CD14-positive monocyte (primary cell): ENCODE measurements at regions not wholly inside any gene's neighbourhood (a gene's known extent, or its start where the extent isn't known, plus 50 kb on each side); places are given as distances from the start of the nearest gene placed in this dataset.
"Not testable (repeated sequence)": the region's sequence is repeated elsewhere in the genome, so short reads cannot be mapped to it uniquely, and the experiment has no call there.

Experiments
- DNase-seq, 3 donors: peaks; one replicate each; pipeline ENCODE4 v3.0.0-alpha.2; 2011 to 2022
- H2AFZ ChIP-seq: 2 replicates; pipeline ENCODE4 v1.6.0; 2012; ENCODE audit warnings: mild to moderate bottlenecking, low read depth, low read length, inconsistent platforms; ENCODE audit not compliant: insufficient read depth, poor library complexity, severe bottlenecking
- H3K27ac ChIP-seq, 2 donors: 1 replicate in 1 of 2; 2 replicates in 1 of 2; pipeline ENCODE4 v1.5.1; 2012 to 2013; ENCODE audit warnings: low read length in 2 of 2, control low read depth in 1 of 2, inconsistent platforms in 1 of 2, low read depth in 1 of 2, mild to moderate bottlenecking in 1 of 2
- H3K27me3 ChIP-seq, 2 donors: one replicate each; pipeline versions ENCODE4 v1.6.0 to v1.6.1; 2011 to 2013; ENCODE audit warnings: low read length in 2 of 2; ENCODE audit not compliant: control insufficient read depth in 2 of 2, insufficient read depth in 2 of 2
- H3K36me3 ChIP-seq, 2 donors: replicated peaks in 1 of 2; 1 replicate in 1 of 2; 2 replicates in 1 of 2; pipeline versions ENCODE4 v1.5.1 to v1.6.1; 2012 to 2013; ENCODE audit warnings: low read length in 2 of 2, control low read depth in 1 of 2, inconsistent platforms in 1 of 2, mild to moderate bottlenecking in 1 of 2; ENCODE audit not compliant: insufficient read depth in 2 of 2, control insufficient read depth in 1 of 2
- H3K4me1 ChIP-seq, 2 donors: 1 replicate in 1 of 2; 2 replicates in 1 of 2; pipeline versions ENCODE4 v1.5.1 to v1.6.1; 2012 to 2013; ENCODE audit warnings: low read length in 2 of 2, control low read depth in 1 of 2, inconsistent platforms in 1 of 2, mild to moderate bottlenecking in 1 of 2, moderate library complexity in 1 of 2; ENCODE audit not compliant: insufficient read depth in 2 of 2, control insufficient read depth in 1 of 2
- H3K4me2 ChIP-seq: replicated peaks from 2 replicates; pipeline ENCODE3; 2012; ENCODE audit warnings: low read length, moderate library complexity, mild to moderate bottlenecking; ENCODE audit not compliant: poor library complexity, severe bottlenecking; ENCODE audit errors: extremely low read depth
- H3K4me3 ChIP-seq, 3 experiments: fragments of 200-600 bp in 1 of 3; sonication (generic) in 1 of 3; replicated peaks in 1 of 3; 1 replicate in 2 of 3; 2 replicates in 1 of 3; pipeline ENCODE4 v1.5.1; 2011 to 2013; ENCODE audit warnings: low read length in 3 of 3, mild to moderate bottlenecking in 3 of 3, control low read depth in 2 of 3, low read depth in 2 of 3, inconsistent platforms in 1 of 3, moderate library complexity in 1 of 3
- H3K79me2 ChIP-seq: 2 replicates; pipeline ENCODE4 v1.6.0; 2012; ENCODE audit warnings: mild to moderate bottlenecking, control low read depth, inconsistent platforms, low read length, moderate library complexity; ENCODE audit not compliant: insufficient read depth
- H3K9ac ChIP-seq: 2 replicates; pipeline ENCODE4 v1.6.0; 2017; ENCODE audit warnings: low read length, mild to moderate bottlenecking; ENCODE audit not compliant: insufficient read depth, poor library complexity, severe bottlenecking
- H3K9me3 ChIP-seq, 2 donors: replicated peaks in 1 of 2; 1 replicate in 1 of 2; 2 replicates in 1 of 2; pipeline versions ENCODE4 v1.5.1 to v1.6.1; 2012 to 2013; ENCODE audit warnings: low read length in 2 of 2, control low read depth in 1 of 2; ENCODE audit not compliant: control insufficient read depth in 1 of 2, insufficient read depth in 1 of 2
- H4K20me1 ChIP-seq: 2 replicates; pipeline ENCODE4 v1.6.0; 2012; ENCODE audit warnings: mild to moderate bottlenecking, low read length, control low read depth, moderate library complexity; ENCODE audit not compliant: insufficient read depth
- H3K27ac Mint-ChIP-seq, 7 donors: one replicate each; pipeline ENCODE4 v1.8.0; 2020; ENCODE audit warnings: mild to moderate bottlenecking in 7 of 7, mixed read lengths in 7 of 7, moderate library complexity in 6 of 7, inconsistent platforms in 2 of 7
- H3K27me3 Mint-ChIP-seq, 3 donors: one replicate each; pipeline ENCODE4 v1.8.0; 2021 to 2022; ENCODE audit warnings: low read depth in 3 of 3, mild to moderate bottlenecking in 3 of 3, mixed read lengths in 3 of 3, moderate library complexity in 3 of 3, inconsistent platforms in 1 of 3
- H3K36me3 Mint-ChIP-seq, 2 donors: one replicate each; pipeline ENCODE4 v1.8.0; 2020; ENCODE audit warnings: mixed read lengths in 2 of 2, inconsistent platforms in 1 of 2, mild to moderate bottlenecking in 1 of 2
- H3K4me1 Mint-ChIP-seq: one replicate; pipeline ENCODE4 v1.8.0; 2020; ENCODE audit warnings: mild to moderate bottlenecking, mixed read lengths
- H3K4me3 Mint-ChIP-seq, 2 donors: one replicate each; pipeline ENCODE4 v1.8.0; 2020; ENCODE audit warnings: mild to moderate bottlenecking in 2 of 2, mixed read lengths in 2 of 2, moderate library complexity in 1 of 2
- H3K9me3 Mint-ChIP-seq, 7 donors: one replicate each; pipeline ENCODE4 v1.8.0; 2020 to 2022; ENCODE audit warnings: mixed read lengths in 7 of 7, mild to moderate bottlenecking in 6 of 7, moderate library complexity in 6 of 7, inconsistent platforms in 2 of 7
- CTCF ChIP-seq: fragments of 200-600 bp; IDR thresholded peaks from one replicate; pipeline ENCODE4 v1.8.0; 2022; ENCODE audit warnings: antibody characterized with exemption, mild to moderate bottlenecking
- WGBS: methylation state at CpG from one replicate; pipeline ENCODE4 v1.1.5; 2013; ENCODE audit warnings: missing lambda C conversion rate; ENCODE audit not compliant: insufficient coverage; 5-methylcytosine and 5-hydroxymethylcytosine counted together
- intact Hi-C, 2 donors: fragments of 100-400 bp; cut with micrococcal nuclease; formaldehyde crosslinking; loops; one replicate each; pipeline versions ENCODE4 v1.15.0 to v1.15.1; 2023

GRCh38 chr3:177629276-177629675 is 432.0 kb upstream of the TBL1XR1 start:
- Histone ChIP-seq H3K4me2 (no peak overlapping the region), H2AFZ (no peak overlapping the region), H3K27me3 (no peaks in the 10 kb centered on the region), H3K9ac (no peak overlapping the region), H3K4me1 (no peaks in the 10 kb centered on the region), H3K27ac (no peak overlapping the region), H3K9me3 (peaks cover 0 to 3% of the 10 kb centered on the region in 2 donors), H3K79me2 (no peaks in the 10 kb centered on the region), H3K36me3 (no peaks in the 10 kb centered on the region), H4K20me1 (no peaks in the 10 kb centered on the region), H3K4me3 (no peak overlapping the region)
- Mint-ChIP-seq H3K9me3 (peaks cover 0 to 13% (median 8%) of the 10 kb centered on the region in 7 donors), H3K27ac (no peak overlapping the region), H3K4me1 (peaks cover 3% of the 10 kb centered on the region), H3K36me3 (no peaks in the 10 kb centered on the region), H3K27me3 (no peaks in the 10 kb centered on the region), H3K4me3 (no peak overlapping the region)
- WGBS, result 100% methylated on average over 1 of the region's 3 CpGs
- TF ChIP-seq CTCF, result no peak
- intact Hi-C loops, result no loop called here
- no peak for DNase-seq

DNA sequence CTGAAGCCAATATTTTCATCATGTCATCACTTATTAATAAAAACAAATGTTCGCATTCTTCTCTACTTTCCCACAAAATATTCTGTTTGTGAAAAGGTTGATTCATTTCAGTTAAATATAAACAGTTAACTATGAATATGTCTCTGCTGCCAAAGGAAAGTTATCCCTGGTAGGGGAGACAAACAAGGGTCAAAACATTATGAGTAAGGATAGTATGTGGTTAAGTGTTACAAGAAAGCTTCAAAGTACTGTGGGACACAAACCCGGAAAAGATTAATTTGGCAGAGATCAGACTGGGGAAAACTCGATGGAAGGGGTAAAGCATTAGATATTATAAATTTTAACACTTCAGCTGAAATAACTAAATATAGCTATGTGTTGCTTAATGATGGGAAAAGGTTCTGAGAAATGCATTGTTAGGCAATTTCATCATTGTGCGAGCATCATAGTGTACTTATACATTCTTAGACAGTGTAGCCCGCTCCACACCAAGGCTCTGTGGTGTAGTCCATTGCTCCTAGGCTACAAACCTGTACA is 436.5 kb upstream of the TBL1XR1 start:
- H3K27ac ChIP-seq, result no peak overlapping the region
- intact Hi-C loops, result no loop called here

DNA sequence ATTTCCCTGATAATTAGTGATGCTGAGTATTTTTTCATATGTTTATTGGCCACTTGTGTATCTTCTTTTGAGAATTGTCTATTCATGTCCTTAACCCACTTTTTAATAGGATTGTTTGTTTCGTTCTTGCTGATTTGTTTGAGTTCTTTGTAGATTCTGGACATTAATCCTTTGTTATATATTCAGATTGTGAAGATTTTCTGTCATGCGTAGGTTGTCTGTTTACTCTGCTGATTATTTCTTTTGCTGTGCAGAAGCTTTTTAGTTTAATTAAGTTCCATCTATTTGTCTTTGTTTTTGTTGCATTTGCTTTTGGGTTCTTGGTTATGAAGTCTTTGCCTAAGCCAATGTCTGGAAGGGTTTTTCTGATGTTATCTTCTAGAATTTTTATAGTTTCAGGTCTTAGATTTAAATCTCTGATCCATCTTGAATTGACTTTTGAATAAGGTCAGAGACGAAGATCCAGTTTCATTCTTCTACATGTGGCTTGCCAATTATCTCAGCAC is 438.4 kb upstream of the TBL1XR1 start:
- H3K4me2 ChIP-seq, H3K9me3 Mint-ChIP-seq, H4K20me1 ChIP-seq, H3K4me1 ChIP-seq, DNase-seq, H3K27ac Mint-ChIP-seq, H3K27ac ChIP-seq, H3K27me3 ChIP-seq, H3K4me1 Mint-ChIP-seq, H3K36me3 ChIP-seq, H3K36me3 Mint-ChIP-seq, H3K79me2 ChIP-seq, H3K4me3 Mint-ChIP-seq, H3K9me3 ChIP-seq, intact Hi-C loops, H2AFZ ChIP-seq, H3K27me3 Mint-ChIP-seq, H3K9ac ChIP-seq, H3K4me3 ChIP-seq: not testable (repeated sequence)
- no CpG with 5 or more reads among the region's 3 CpGs for WGBS

More for the DNA sequence above, 436.5 kb upstream of the TBL1XR1 start:
- Histone ChIP-seq H3K4me1 (no peaks in the 10 kb centered on the region), H3K36me3 (no peaks in the 10 kb centered on the region), H3K4me2 (no peak overlapping the region), H3K4me3 (no peak overlapping the region), H2AFZ (no peak overlapping the region), H4K20me1 (no peaks in the 10 kb centered on the region), H3K79me2 (no peaks in the 10 kb centered on the region), H3K9ac (no peak overlapping the region), H3K27me3 (no peaks in the 10 kb centered on the region), H3K9me3 (no peaks in the 10 kb centered on the region)
- no CpG with 5 or more reads among the region's 5 CpGs for WGBS
- no peak for DNase-seq
- Mint-ChIP-seq H3K4me3 (no peak overlapping the region), H3K36me3 (no peaks in the 10 kb centered on the region), H3K27ac (no peak overlapping the region), H3K4me1 (peaks cover 3% of the 10 kb centered on the region), H3K27me3 (no peaks in the 10 kb centered on the region), H3K9me3 (peaks cover 0 to 4% (median 2%) of the 10 kb centered on the region in 7 donors)
- TF ChIP-seq CTCF, result no peak
